Inflammatory macrophage treated with lipopolysaccharide for 4 hours (primary cell): ENCODE measurements at regions not wholly inside any gene's neighbourhood (a gene's known extent, or its start where the extent isn't known, plus 50 kb on each side); places are given as distances from the start of the nearest gene placed in this dataset.

ENCODE experiments used
- DNase-seq: peaks from one replicate; pipeline ENCODE4 v3.0.0-alpha.2; 2020

GRCh38 chr5:98468188-98468869 lies 305.1 kb upstream of the RGMB start:
- no peak for DNase-seq

- no peak for DNase-seq
These were observed 302.7 kb upstream of the RGMB start for GRCh38 chr5:98470747-98471146.

GRCh38 chr5:98471458-98471857 lies 302.0 kb upstream of the RGMB start:
- no peak for DNase-seq

- DNase-seq: no peak
These were observed 299.2 kb upstream of the RGMB start for GRCh38 chr5:98474216-98474615.

- DNase-seq: no peak
These were observed 298.7 kb upstream of the RGMB start for GRCh38 chr5:98474782-98475181.

- no peak for DNase-seq
These were observed 290.9 kb upstream of the RGMB start for GRCh38 chr5:98482321-98483300.

GRCh38 chr5:98483301-98483685 lies 290.2 kb upstream of the RGMB start:
- DNase-seq: no peak

GRCh38 chr5:98489021-98489420 lies 284.4 kb upstream of the RGMB start:
- DNase-seq: no peak

GRCh38 chr5:98490348-98490747 lies 283.1 kb upstream of the RGMB start:
- no peak for DNase-seq

GRCh38 chr5:98492258-98492657 lies 281.2 kb upstream of the RGMB start:
- DNase-seq: no peak

- no peak for DNase-seq
These were observed 276.0 kb upstream of the RGMB start for GRCh38 chr5:98497418-98497817.

- DNase-seq: no peak
These were observed 275.4 kb upstream of the RGMB start for GRCh38 chr5:98498028-98498427.

- no peak for DNase-seq
These were observed 273.6 kb upstream of the RGMB start for GRCh38 chr5:98499892-98500291.

- DNase-seq: no peak
These were observed 272.7 kb upstream of the RGMB start for GRCh38 chr5:98500811-98501210.

- DNase-seq: no peak
These were observed 269.8 kb upstream of the RGMB start for GRCh38 chr5:98503616-98504015.

GRCh38 chr5:98504505-98504904 lies 269.0 kb upstream of the RGMB start:
- no peak for DNase-seq

GRCh38 chr5:98510143-98510985 lies 263.1 kb upstream of the RGMB start:
- DNase-seq: no peak

- no peak for DNase-seq
These were observed 260.1 kb upstream of the RGMB start for GRCh38 chr5:98513380-98513779.

GRCh38 chr5:98514215-98514614 lies 259.2 kb upstream of the RGMB start:
- DNase-seq: no peak

GRCh38 chr5:98516701-98517100 lies 256.8 kb upstream of the RGMB start:
- no peak for DNase-seq

GRCh38 chr5:98517560-98518366 lies 255.7 kb upstream of the RGMB start:
- no peak for DNase-seq

GRCh38 chr5:98518754-98519153 lies 254.7 kb upstream of the RGMB start:
- no peak for DNase-seq
